K562 (cell line): ENCODE measurements at regions not wholly inside any gene's neighbourhood (a gene's known extent, or its start where the extent isn't known, plus 50 kb on each side); places are given as distances from the start of the nearest gene placed in this dataset.

Source experiments
- MAFF ChIP-seq: IDR thresholded peaks from 2 replicates; pipeline ENCODE4 v1.6.1; 2012; ENCODE audit warnings: low read length, improper control_type of control experiment
- SNIP1 ChIP-seq: fragments of 450-650 bp; IDR thresholded peaks from 2 replicates; pipeline ENCODE4 v1.7.1; 2017; ENCODE audit warnings: low read depth, mild to moderate bottlenecking
- ZNF347 ChIP-seq: fragments of 450-650 bp; formaldehyde crosslinking; IDR thresholded peaks from 2 replicates; pipeline ENCODE4 v1.4.0; 2020; ENCODE audit warnings: low read depth, mild to moderate bottlenecking, moderate library complexity
- TF ChIP-seq, protein P1 (sequence below): fragments of 200-600 bp; sonication (generic); IDR thresholded peaks from one replicate; pipeline ENCODE4 v1.6.1; 2012; ENCODE audit warnings: mild to moderate bottlenecking, low read depth, low read length, inconsistent platforms

DNA sequence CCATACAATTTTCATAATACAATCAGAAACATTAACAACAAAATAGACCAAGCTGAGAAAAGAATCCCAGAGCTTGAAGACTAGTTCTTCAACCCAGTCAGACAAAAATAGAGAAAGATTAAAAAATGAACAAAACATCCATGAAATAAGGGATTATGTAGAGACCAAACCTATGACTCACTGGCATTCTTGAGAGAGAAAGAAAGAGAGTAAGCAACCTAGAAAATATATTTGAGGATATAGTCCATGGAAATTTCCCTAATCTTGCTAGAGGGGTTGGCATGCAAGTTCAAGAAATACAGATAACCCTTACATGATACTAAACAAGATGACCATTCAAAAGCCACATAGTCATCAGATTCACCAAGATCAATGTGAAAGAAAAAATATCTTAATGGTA lies 281.7 kb downstream of the CCDC85A start (continued):
- TF ChIP-seq, protein P1, sequence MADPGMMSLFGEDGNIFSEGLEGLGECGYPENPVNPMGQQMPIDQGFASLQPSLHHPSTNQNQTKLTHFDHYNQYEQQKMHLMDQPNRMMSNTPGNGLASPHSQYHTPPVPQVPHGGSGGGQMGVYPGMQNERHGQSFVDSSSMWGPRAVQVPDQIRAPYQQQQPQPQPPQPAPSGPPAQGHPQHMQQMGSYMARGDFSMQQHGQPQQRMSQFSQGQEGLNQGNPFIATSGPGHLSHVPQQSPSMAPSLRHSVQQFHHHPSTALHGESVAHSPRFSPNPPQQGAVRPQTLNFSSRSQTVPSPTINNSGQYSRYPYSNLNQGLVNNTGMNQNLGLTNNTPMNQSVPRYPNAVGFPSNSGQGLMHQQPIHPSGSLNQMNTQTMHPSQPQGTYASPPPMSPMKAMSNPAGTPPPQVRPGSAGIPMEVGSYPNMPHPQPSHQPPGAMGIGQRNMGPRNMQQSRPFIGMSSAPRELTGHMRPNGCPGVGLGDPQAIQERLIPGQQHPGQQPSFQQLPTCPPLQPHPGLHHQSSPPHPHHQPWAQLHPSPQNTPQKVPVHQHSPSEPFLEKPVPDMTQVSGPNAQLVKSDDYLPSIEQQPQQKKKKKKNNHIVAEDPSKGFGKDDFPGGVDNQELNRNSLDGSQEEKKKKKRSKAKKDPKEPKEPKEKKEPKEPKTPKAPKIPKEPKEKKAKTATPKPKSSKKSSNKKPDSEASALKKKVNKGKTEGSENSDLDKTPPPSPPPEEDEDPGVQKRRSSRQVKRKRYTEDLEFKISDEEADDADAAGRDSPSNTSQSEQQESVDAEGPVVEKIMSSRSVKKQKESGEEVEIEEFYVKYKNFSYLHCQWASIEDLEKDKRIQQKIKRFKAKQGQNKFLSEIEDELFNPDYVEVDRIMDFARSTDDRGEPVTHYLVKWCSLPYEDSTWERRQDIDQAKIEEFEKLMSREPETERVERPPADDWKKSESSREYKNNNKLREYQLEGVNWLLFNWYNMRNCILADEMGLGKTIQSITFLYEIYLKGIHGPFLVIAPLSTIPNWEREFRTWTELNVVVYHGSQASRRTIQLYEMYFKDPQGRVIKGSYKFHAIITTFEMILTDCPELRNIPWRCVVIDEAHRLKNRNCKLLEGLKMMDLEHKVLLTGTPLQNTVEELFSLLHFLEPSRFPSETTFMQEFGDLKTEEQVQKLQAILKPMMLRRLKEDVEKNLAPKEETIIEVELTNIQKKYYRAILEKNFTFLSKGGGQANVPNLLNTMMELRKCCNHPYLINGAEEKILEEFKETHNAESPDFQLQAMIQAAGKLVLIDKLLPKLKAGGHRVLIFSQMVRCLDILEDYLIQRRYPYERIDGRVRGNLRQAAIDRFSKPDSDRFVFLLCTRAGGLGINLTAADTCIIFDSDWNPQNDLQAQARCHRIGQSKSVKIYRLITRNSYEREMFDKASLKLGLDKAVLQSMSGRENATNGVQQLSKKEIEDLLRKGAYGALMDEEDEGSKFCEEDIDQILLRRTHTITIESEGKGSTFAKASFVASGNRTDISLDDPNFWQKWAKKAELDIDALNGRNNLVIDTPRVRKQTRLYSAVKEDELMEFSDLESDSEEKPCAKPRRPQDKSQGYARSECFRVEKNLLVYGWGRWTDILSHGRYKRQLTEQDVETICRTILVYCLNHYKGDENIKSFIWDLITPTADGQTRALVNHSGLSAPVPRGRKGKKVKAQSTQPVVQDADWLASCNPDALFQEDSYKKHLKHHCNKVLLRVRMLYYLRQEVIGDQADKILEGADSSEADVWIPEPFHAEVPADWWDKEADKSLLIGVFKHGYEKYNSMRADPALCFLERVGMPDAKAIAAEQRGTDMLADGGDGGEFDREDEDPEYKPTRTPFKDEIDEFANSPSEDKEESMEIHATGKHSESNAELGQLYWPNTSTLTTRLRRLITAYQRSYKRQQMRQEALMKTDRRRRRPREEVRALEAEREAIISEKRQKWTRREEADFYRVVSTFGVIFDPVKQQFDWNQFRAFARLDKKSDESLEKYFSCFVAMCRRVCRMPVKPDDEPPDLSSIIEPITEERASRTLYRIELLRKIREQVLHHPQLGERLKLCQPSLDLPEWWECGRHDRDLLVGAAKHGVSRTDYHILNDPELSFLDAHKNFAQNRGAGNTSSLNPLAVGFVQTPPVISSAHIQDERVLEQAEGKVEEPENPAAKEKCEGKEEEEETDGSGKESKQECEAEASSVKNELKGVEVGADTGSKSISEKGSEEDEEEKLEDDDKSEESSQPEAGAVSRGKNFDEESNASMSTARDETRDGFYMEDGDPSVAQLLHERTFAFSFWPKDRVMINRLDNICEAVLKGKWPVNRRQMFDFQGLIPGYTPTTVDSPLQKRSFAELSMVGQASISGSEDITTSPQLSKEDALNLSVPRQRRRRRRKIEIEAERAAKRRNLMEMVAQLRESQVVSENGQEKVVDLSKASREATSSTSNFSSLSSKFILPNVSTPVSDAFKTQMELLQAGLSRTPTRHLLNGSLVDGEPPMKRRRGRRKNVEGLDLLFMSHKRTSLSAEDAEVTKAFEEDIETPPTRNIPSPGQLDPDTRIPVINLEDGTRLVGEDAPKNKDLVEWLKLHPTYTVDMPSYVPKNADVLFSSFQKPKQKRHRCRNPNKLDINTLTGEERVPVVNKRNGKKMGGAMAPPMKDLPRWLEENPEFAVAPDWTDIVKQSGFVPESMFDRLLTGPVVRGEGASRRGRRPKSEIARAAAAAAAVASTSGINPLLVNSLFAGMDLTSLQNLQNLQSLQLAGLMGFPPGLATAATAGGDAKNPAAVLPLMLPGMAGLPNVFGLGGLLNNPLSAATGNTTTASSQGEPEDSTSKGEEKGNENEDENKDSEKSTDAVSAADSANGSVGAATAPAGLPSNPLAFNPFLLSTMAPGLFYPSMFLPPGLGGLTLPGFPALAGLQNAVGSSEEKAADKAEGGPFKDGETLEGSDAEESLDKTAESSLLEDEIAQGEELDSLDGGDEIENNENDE = no peak
- no peak for TF ChIP-seq SNIP1
- no peak for TF ChIP-seq ZNF347
- no peak for TF ChIP-seq MAFF
